ENCODE measurements at regions not wholly inside any gene's neighbourhood (a gene's known extent, or its start where the extent isn't known, plus 50 kb on each side); places are given as distances from the start of the nearest gene placed in this dataset.

DNA sequence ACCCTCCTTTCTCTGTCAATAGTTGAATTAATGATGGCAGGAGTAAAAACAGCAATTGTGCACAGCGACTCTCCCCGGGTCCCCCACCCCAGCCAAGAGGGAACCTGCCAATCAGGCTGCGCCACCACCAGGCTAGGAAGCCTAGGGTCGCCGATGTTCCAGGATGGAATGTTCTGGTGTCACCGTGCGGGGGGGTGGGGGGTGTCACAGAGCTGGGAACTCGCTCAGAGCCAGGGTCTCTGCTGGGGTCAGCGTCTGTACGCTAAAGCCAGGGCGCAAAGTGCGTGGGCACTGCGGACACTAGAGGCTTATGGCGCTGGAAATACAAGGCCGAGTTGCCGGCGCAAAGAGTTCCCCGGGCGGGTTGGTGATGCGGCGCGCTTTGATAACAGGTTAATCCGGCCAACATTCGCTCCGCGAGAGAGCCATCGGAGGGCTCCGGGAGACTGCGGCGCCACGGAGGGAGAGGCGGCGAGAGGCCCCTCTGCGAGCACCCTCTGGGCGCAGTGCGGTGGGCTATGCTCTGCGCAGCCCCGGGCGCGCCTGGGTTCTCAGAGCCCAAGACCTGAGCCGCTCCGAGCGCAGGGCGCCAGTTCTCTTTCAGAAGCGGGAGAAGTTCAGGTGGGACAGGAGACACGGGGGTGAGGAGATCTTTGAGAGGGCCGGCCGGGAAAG is 192.3 kb downstream of the EMX2 start:
- TF ChIP-seq, protein P1, sequence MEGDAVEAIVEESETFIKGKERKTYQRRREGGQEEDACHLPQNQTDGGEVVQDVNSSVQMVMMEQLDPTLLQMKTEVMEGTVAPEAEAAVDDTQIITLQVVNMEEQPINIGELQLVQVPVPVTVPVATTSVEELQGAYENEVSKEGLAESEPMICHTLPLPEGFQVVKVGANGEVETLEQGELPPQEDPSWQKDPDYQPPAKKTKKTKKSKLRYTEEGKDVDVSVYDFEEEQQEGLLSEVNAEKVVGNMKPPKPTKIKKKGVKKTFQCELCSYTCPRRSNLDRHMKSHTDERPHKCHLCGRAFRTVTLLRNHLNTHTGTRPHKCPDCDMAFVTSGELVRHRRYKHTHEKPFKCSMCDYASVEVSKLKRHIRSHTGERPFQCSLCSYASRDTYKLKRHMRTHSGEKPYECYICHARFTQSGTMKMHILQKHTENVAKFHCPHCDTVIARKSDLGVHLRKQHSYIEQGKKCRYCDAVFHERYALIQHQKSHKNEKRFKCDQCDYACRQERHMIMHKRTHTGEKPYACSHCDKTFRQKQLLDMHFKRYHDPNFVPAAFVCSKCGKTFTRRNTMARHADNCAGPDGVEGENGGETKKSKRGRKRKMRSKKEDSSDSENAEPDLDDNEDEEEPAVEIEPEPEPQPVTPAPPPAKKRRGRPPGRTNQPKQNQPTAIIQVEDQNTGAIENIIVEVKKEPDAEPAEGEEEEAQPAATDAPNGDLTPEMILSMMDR (conservative IDR thresholded peaks at IDR 0.05; ENCODE audit: low read depth, low read length): no peak
- TF ChIP-seq EZH2 (IDR thresholded peaks at IDR 0.05; ENCODE audit: borderline replicate concordance, low read depth, low read length, poor library complexity, severe bottlenecking): peak; percentile 63

Measured in A673 (cell line).